HG02763 (cell line): ENCODE measurements at regions not wholly inside any gene's neighbourhood (a gene's known extent, or its start where the extent isn't known, plus 50 kb on each side); places are given as distances from the start of the nearest gene placed in this dataset.
"Not testable (repeated sequence)": the region's sequence is repeated elsewhere in the genome, so short reads cannot be mapped to it uniquely, and the experiment has no call there.

Experiments
- ATAC-seq: cut with Tn5 transposase; IDR thresholded peaks from one replicate; pipeline ENCODE4 v1.9.1; 2021; ENCODE audit warnings: mild to moderate bottlenecking, moderate library complexity; ENCODE audit not compliant: unreplicated experiment

- ATAC-seq: no peak
Observed at GRCh38 chr5:29561564-29561963, 1631.9 kb upstream of the CDH6 start.

GRCh38 chr5:29550523-29550922, 1643.0 kb upstream of the CDH6 start:
- ATAC-seq: no peak

GRCh38 chr5:29548262-29548661, 1645.2 kb upstream of the CDH6 start:
- ATAC-seq: no peak

- ATAC-seq: no peak
Observed at GRCh38 chr5:29547236-29547865, 1646.1 kb upstream of the CDH6 start.

GRCh38 chr5:29543501-29543900, 1650.0 kb upstream of the CDH6 start:
- no peak for ATAC-seq

GRCh38 chr5:29524227-29524626, 1669.3 kb upstream of the CDH6 start:
- ATAC-seq: no peak

GRCh38 chr5:29518176-29518575, 1675.3 kb upstream of the CDH6 start:
- no peak for ATAC-seq

GRCh38 chr5:29516224-29516623, 1677.3 kb upstream of the CDH6 start:
- ATAC-seq: no peak

GRCh38 chr5:29508131-29508530, 1685.4 kb upstream of the CDH6 start:
- ATAC-seq: no peak

GRCh38 chr5:29504411-29504810, 1689.1 kb upstream of the CDH6 start:
- ATAC-seq: no peak

GRCh38 chr5:29498860-29499259, 1694.6 kb upstream of the CDH6 start:
- no peak for ATAC-seq

- no peak for ATAC-seq
Observed at GRCh38 chr5:29498412-29498811, 1695.1 kb upstream of the CDH6 start.

GRCh38 chr5:29485333-29485732, 1708.2 kb upstream of the CDH6 start:
- no peak for ATAC-seq

GRCh38 chr5:29469581-29469980, 1723.9 kb upstream of the CDH6 start:
- ATAC-seq: no peak

- ATAC-seq: no peak
Observed at GRCh38 chr5:29462241-29462640, 1731.2 kb upstream of the CDH6 start.

GRCh38 chr5:29460971-29461559, 1732.4 kb upstream of the CDH6 start:
- no peak for ATAC-seq

GRCh38 chr5:29451004-29451403, 1742.5 kb upstream of the CDH6 start:
- not testable (repeated sequence) for ATAC-seq

GRCh38 chr5:29414681-29415080, 1778.8 kb upstream of the CDH6 start:
- ATAC-seq: no peak

- ATAC-seq: no peak
Observed at GRCh38 chr5:29412979-29413378, 1780.5 kb upstream of the CDH6 start.

GRCh38 chr5:29402270-29402669, 1791.2 kb upstream of the CDH6 start:
- ATAC-seq: no peak

- no peak for ATAC-seq
Observed at GRCh38 chr5:29389993-29390392, 1803.5 kb upstream of the CDH6 start.

GRCh38 chr5:29387384-29387783, 1806.1 kb upstream of the CDH6 start:
- ATAC-seq: no peak

GRCh38 chr5:29382780-29383179, 1810.7 kb upstream of the CDH6 start:
- ATAC-seq: no peak
